ENCODE measurements at regions not wholly inside any gene's neighbourhood (a gene's known extent, or its start where the extent isn't known, plus 50 kb on each side); places are given as distances from the start of the nearest gene placed in this dataset.

DNA sequence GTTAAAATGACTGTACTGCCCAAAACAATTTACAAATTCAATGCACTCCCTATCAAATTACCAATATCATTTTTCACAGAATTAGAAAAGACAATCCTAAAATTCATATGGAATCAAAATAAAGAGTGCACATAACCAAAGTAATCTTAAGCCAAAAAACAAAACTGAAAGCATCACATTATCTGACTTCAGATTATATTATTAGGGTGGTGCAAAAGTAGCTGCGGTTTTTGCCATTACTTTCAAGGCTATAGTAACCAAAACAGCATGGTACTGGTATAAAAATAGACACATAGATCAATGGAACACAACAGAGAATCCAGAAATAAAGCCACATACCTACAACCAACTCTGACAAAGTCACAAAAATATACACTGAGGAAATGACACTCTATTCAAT, 396.6 kb downstream of the EIPR1 start (continued):
- TF ChIP-seq, protein P1, sequence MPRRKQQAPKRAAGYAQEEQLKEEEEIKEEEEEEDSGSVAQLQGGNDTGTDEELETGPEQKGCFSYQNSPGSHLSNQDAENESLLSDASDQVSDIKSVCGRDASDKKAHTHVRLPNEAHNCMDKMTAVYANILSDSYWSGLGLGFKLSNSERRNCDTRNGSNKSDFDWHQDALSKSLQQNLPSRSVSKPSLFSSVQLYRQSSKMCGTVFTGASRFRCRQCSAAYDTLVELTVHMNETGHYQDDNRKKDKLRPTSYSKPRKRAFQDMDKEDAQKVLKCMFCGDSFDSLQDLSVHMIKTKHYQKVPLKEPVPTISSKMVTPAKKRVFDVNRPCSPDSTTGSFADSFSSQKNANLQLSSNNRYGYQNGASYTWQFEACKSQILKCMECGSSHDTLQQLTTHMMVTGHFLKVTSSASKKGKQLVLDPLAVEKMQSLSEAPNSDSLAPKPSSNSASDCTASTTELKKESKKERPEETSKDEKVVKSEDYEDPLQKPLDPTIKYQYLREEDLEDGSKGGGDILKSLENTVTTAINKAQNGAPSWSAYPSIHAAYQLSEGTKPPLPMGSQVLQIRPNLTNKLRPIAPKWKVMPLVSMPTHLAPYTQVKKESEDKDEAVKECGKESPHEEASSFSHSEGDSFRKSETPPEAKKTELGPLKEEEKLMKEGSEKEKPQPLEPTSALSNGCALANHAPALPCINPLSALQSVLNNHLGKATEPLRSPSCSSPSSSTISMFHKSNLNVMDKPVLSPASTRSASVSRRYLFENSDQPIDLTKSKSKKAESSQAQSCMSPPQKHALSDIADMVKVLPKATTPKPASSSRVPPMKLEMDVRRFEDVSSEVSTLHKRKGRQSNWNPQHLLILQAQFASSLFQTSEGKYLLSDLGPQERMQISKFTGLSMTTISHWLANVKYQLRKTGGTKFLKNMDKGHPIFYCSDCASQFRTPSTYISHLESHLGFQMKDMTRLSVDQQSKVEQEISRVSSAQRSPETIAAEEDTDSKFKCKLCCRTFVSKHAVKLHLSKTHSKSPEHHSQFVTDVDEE (CRISPR knock-in tag; IDR thresholded peaks at IDR 0.05): no peak
- TF ChIP-seq ZNF565 (CRISPR knock-in tag; conservative IDR thresholded peaks at IDR 0.05; ENCODE audit: low read depth) (no peak), TCF4 (CRISPR knock-in tag; IDR thresholded peaks at IDR 0.05; ENCODE audit: borderline replicate concordance) (no peak), TOX (CRISPR knock-in tag; IDR thresholded peaks at IDR 0.05; ENCODE audit: borderline replicate concordance) (no peak)
- TF ChIP-seq, protein P2, sequence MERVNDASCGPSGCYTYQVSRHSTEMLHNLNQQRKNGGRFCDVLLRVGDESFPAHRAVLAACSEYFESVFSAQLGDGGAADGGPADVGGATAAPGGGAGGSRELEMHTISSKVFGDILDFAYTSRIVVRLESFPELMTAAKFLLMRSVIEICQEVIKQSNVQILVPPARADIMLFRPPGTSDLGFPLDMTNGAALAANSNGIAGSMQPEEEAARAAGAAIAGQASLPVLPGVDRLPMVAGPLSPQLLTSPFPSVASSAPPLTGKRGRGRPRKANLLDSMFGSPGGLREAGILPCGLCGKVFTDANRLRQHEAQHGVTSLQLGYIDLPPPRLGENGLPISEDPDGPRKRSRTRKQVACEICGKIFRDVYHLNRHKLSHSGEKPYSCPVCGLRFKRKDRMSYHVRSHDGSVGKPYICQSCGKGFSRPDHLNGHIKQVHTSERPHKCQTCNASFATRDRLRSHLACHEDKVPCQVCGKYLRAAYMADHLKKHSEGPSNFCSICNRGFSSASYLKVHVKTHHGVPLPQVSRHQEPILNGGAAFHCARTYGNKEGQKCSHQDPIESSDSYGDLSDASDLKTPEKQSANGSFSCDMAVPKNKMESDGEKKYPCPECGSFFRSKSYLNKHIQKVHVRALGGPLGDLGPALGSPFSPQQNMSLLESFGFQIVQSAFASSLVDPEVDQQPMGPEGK (CRISPR knock-in tag; IDR thresholded peaks at IDR 0.05; ENCODE audit: borderline replicate concordance): no peak

GRCh38 chr2:2974982-2975381, 402.6 kb downstream of the EIPR1 start:
- peak; percentile 34; the same call in 1 of the 3 replicates for ATAC-seq
- TF ChIP-seq, protein P1 (CRISPR knock-in tag; IDR thresholded peaks at IDR 0.05): 0 out of 2 replicates have a peak, but pooled peaks have one; percentile 46
- TF ChIP-seq, protein P3, sequence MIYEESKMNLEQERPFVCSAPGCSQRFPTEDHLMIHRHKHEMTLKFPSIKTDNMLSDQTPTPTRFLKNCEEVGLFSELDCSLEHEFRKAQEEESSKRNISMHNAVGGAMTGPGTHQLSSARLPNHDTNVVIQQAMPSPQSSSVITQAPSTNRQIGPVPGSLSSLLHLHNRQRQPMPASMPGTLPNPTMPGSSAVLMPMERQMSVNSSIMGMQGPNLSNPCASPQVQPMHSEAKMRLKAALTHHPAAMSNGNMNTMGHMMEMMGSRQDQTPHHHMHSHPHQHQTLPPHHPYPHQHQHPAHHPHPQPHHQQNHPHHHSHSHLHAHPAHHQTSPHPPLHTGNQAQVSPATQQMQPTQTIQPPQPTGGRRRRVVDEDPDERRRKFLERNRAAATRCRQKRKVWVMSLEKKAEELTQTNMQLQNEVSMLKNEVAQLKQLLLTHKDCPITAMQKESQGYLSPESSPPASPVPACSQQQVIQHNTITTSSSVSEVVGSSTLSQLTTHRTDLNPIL (CRISPR knock-in tag; IDR thresholded peaks at IDR 0.05; ENCODE audit: low read depth): no peak

DNA sequence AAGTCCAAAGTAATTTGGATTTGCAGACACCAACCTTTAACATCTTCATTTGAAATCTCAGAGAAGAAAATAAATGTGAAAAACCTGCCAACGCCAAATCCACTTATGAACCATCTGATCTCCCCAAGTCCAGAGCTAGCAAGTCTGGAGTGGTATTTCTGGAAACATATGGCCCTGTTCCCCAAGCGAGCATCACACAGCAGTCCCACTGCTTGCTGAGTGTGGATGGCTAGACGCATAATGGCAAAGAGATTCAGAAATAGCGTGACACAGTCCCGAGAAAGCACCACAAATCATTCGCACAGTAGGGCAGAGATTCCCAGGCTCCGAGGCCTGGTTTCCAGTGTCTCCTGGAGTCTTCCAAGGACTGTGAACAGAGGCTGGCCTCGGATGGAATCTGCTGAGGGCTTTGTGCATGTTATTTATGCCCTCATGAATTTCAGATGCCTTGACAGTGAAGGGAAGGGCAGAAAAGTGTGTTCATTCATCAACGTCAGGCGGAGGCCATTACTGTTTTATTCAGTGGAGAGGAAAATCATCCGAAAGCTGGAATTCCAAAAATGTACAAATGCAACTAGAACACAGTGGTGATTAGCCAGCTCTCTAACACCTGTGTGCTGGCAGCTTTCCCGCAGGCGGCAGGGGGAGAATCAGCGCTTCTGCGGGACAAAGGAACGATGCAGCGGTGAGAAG, 417.0 kb downstream of the EIPR1 start:
- ATAC-seq: no peak
- TF ChIP-seq TCF4 (CRISPR knock-in tag; IDR thresholded peaks at IDR 0.05; ENCODE audit: borderline replicate concordance): no peak

GRCh38 chr2:2950403-2950952, 427.1 kb downstream of the EIPR1 start:
- ATAC-seq: no peak
- TF ChIP-seq RARB (CRISPR knock-in tag; IDR thresholded peaks at IDR 0.05): no peak
- TF ChIP-seq, protein P2 (CRISPR knock-in tag; IDR thresholded peaks at IDR 0.05; ENCODE audit: borderline replicate concordance): no peak
- no peak for TF ChIP-seq SNAI2 (CRISPR knock-in tag; IDR thresholded peaks at IDR 0.05)
- no peak for TF ChIP-seq GLIS3 (CRISPR knock-in tag; IDR thresholded peaks at IDR 0.05)
- no peak for TF ChIP-seq ESRRG (CRISPR knock-in tag; IDR thresholded peaks at IDR 0.05)
- TF ChIP-seq PPARA (CRISPR knock-in tag; IDR thresholded peaks at IDR 0.05; ENCODE audit: borderline replicate concordance): no peak
- TF ChIP-seq OSR1 (CRISPR knock-in tag; IDR thresholded peaks at IDR 0.05): no peak
- TF ChIP-seq TOX (CRISPR knock-in tag; IDR thresholded peaks at IDR 0.05; ENCODE audit: borderline replicate concordance): no peak
- TF ChIP-seq ARNTL (CRISPR knock-in tag; IDR thresholded peaks at IDR 0.05; ENCODE audit: borderline replicate concordance, low read depth): no peak
- no peak for TF ChIP-seq TCF4 (CRISPR knock-in tag; IDR thresholded peaks at IDR 0.05; ENCODE audit: borderline replicate concordance)
- TF ChIP-seq, protein P1 (CRISPR knock-in tag; IDR thresholded peaks at IDR 0.05): no peak
- TF ChIP-seq, protein P3 (CRISPR knock-in tag; IDR thresholded peaks at IDR 0.05; ENCODE audit: low read depth): no peak
- TF ChIP-seq ZNF8 (CRISPR knock-in tag; IDR thresholded peaks at IDR 0.05): no peak
- TF ChIP-seq ISL1 (CRISPR knock-in tag; IDR thresholded peaks at IDR 0.05): no peak
- no peak for TF ChIP-seq ZNF565 (CRISPR knock-in tag; conservative IDR thresholded peaks at IDR 0.05; ENCODE audit: low read depth)
- no peak for TF ChIP-seq CSDC2 (CRISPR knock-in tag; IDR thresholded peaks at IDR 0.05)
- no peak for TF ChIP-seq ZC3H10 (CRISPR knock-in tag; IDR thresholded peaks at IDR 0.05)
- no peak for TF ChIP-seq ZNF70 (CRISPR knock-in tag; IDR thresholded peaks at IDR 0.05)

Data from SK-N-SH treated with all-trans-retinoic acid at 6 μM for 48 hours (cell line).